GM13976 (cell line): ENCODE measurements at regions not wholly inside any gene's neighbourhood (a gene's known extent, or its start where the extent isn't known, plus 50 kb on each side); places are given as distances from the start of the nearest gene placed in this dataset.

Experiments
- DNase-seq: peaks from one replicate; pipeline ENCODE4 v3.0.0; 2012; ENCODE audit warnings: low spot score
- in situ Hi-C: fragments of 300-500 bp; cut with MboI; formaldehyde crosslinking; loops from one replicate; pipeline ENCODE4 v1.12.0; 2022; ENCODE audit warnings: low sequenced_read_pairs, mixed read lengths, inconsistent platforms; ENCODE audit not compliant: unreplicated experiment
- TF ChIP-seq, protein P1 (sequence below): IDR thresholded peaks from 2 replicates; pipeline ENCODE4 v1.5.1; 2012; ENCODE audit warnings: borderline replicate concordance, mild to moderate bottlenecking; ENCODE audit not compliant: insufficient read depth; ENCODE audit errors: extremely low read depth, missing control alignments, control extremely low read depth

DNA sequence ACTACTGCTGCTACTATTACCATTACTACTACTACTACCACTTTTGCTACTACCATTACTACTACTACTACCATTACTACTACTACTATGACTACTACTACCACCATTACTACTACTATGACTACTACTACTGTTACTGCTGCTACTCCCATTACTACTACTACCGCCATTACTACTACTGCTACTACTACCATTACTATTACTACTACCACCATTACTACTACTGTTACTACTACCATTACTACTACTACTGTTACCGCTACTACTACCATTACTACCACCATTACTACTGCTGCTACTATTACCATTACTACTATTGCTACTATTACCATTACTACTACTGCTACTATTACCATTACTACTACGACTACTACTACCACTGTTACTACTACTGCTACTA, 209.1 kb downstream of the IRF8 start:
- TF ChIP-seq, protein P1, sequence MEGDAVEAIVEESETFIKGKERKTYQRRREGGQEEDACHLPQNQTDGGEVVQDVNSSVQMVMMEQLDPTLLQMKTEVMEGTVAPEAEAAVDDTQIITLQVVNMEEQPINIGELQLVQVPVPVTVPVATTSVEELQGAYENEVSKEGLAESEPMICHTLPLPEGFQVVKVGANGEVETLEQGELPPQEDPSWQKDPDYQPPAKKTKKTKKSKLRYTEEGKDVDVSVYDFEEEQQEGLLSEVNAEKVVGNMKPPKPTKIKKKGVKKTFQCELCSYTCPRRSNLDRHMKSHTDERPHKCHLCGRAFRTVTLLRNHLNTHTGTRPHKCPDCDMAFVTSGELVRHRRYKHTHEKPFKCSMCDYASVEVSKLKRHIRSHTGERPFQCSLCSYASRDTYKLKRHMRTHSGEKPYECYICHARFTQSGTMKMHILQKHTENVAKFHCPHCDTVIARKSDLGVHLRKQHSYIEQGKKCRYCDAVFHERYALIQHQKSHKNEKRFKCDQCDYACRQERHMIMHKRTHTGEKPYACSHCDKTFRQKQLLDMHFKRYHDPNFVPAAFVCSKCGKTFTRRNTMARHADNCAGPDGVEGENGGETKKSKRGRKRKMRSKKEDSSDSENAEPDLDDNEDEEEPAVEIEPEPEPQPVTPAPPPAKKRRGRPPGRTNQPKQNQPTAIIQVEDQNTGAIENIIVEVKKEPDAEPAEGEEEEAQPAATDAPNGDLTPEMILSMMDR, result no peak
- no peak for DNase-seq
- in situ Hi-C loops, result no loop called here

DNA sequence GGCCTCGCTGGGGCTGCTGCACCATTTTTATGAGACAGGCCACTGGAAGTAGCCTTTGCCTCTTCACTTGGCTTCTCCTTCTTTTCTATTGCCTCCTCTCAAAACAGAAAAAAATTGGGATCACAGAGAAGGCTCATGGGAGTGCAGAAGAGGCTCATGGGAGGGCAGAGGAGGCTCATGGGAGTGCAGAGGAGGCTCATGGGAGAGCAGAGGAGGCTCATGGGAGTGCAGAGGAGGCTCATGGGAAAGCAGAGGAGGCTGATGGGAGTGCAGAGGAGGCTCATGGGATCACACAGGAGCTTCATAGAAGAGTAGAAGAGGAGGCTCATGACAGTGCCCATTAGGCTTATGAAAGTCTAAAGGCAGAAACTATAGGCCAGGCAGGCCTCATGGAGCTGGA, 211.2 kb downstream of the IRF8 start:
- TF ChIP-seq, protein P1, result no peak

GRCh38 chr16:86110726-86111125, 211.8 kb downstream of the IRF8 start:
- DNase-seq, result no peak
- TF ChIP-seq, protein P1, result no peak
- in situ Hi-C loops, result no loop called here

More for the DNA sequence above, 211.2 kb downstream of the IRF8 start:
- DNase-seq, result no peak
- in situ Hi-C loops, result no loop called here

DNA sequence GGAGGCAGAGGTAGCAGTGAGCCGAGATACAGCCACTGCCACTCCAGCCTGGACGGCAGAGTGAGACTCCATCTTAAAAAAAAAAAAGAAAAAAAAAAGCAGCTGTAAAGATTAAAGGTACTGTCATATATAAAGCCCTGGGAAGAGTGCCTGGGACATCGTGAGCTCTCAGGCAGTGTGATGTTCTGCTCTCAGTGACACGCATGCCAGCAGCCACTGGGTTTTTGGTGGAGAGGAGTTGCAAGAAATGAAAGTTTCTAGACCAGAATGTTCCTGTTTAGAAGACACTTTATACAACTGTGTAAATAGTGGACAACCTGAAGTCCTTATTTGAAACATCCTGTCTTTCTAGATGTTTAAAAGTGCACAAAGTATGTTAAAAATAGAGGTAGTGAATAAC, 213.2 kb downstream of the IRF8 start:
- DNase-seq, result no peak
- in situ Hi-C loops, result no loop called here
- TF ChIP-seq, protein P1, result no peak

DNA sequence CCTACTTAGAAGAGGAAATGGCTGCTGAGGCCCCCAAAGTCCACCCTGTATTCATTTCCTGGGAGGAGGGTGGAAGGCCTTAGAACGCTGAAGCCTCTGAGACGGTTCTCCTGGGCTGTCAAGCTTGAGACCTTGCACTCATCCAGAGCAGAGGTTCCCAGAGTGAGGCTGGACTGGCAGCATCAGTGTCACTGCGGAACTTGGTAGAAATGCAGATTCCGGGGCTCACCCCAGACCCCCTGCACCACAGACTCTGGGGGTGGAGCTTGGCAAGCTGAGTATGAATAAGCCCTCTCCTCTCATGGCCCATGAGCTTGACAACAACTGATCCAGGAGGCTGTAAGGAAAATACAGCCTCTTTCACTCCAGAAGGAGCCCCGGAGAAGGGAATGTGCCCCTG, 218.3 kb downstream of the IRF8 start:
- in situ Hi-C loops, result no loop called here
- TF ChIP-seq, protein P1, result no peak
- DNase-seq, result no peak

- in situ Hi-C loops, result no loop called here
- no peak for DNase-seq
- TF ChIP-seq, protein P1, result no peak
Measured at GRCh38 chr16:86117756-86118155, 218.8 kb downstream of the IRF8 start.

DNA sequence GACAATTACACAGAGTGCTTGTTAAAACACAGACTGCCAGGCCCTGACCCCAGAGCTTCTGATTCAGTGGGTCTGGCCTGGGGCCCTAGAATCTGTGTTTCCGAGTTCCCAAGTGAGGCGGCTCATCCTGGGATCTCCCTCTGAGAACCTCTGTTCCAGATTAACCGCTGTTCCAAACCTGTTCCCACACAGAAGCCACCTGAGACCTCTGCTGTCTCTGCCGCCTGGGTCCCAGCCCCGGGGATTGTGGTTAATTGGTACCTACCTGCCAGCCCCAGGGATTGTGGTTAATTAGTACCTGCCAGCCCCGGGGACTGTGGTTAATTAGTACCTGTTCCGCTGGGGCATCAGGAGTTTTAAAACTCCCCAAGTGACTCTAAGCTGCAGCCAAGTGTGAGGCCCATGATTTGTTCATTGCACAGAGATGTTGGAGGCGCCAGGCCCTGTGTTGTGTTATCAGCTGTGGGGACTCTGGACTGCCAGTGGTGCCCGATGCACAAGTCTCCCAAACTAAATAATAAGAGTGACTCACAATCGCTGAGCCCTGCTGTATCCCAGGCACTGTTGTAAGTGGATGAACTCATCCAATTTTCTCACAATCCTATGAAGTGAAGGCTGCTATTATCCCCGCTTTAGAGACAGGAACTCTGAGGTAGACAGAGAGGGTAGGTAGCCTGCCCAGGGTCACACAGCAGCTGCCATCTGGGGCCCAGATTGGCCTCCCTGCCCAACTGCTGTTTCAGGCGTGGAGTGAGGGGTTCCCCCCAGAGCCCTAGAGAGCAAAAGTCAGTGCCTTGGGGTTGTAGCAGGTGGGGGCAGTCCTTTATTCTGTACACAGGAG, 219.7 kb downstream of the IRF8 start:
- in situ Hi-C loops, result no loop called here
- TF ChIP-seq, protein P1, result no peak
- no peak for DNase-seq
